ENCODE measurements at regions not wholly inside any gene's neighbourhood (a gene's known extent, or its start where the extent isn't known, plus 50 kb on each side); places are given as distances from the start of the nearest gene placed in this dataset.

- Histone ChIP-seq H3K4me1 (ENCODE audit: insufficient read depth, low read length) (no peaks in the 10 kb centered on the region), H3K27me3 (ENCODE audit: control insufficient read depth in 1 of 2, insufficient read depth in 2 of 2, low read length in 2 of 2) (peaks cover 0 to 2% of the 10 kb centered on the region in 2 experiments), H3K9me3 (ENCODE audit: control insufficient read depth in 1 of 2, insufficient read depth in 1 of 2, low read length in 2 of 2) (peaks cover 0 to 4% of the 10 kb centered on the region in 2 experiments), H3K36me3 (ENCODE audit: insufficient read depth, low read length) (no peaks in the 10 kb centered on the region), H3K27ac (ENCODE audit: low read depth in 1 of 2, low read length in 2 of 2) (no peak overlapping the region), H3K4me3 (ENCODE audit: low read length) (no peak overlapping the region)
- H3K4me1 Mint-ChIP-seq (ENCODE audit: low read depth): no peaks in the 10 kb centered on the region
- H3K4me3 Mint-ChIP-seq: no peak overlapping the region
- H3K36me3 Mint-ChIP-seq (ENCODE audit: low read depth): no peaks in the 10 kb centered on the region
- no peak for TF ChIP-seq CTCF (IDR thresholded peaks at IDR 0.05)
- ATAC-seq (ENCODE audit: poor library complexity): no peak
- POLR2A ChIA-PET: no interaction called here
- intact Hi-C loops (cut with DNase I, micrococcal nuclease): no loop called here
- H3K27ac Mint-ChIP-seq: no peak overlapping the region
- H3K9me3 Mint-ChIP-seq: peaks cover 4% of the 10 kb centered on the region
- CTCF ChIA-PET: no interaction called here
- H3K27me3 Mint-ChIP-seq: peaks cover 9% of the 10 kb centered on the region
- no peak for DNase-seq
These were observed 269.3 kb downstream of the STIM2 start for GRCh38 chr4:27129871-27130366.

- no peak for TF ChIP-seq CTCF (IDR thresholded peaks at IDR 0.05)
- peaks cover 9% of the 10 kb centered on the region for H3K27me3 Mint-ChIP-seq
- H3K4me3 Mint-ChIP-seq: no peak overlapping the region
- peaks cover 0 to 4% of the 10 kb centered on the region in 2 experiments for H3K9me3 ChIP-seq (ENCODE audit: control insufficient read depth in 1 of 2, insufficient read depth in 1 of 2, low read length in 2 of 2)
- H3K4me3 ChIP-seq (ENCODE audit: low read length): no peak overlapping the region
- H3K27me3 ChIP-seq (ENCODE audit: control insufficient read depth in 1 of 2, insufficient read depth in 2 of 2, low read length in 2 of 2): peaks cover 0 to 2% of the 10 kb centered on the region in 2 experiments
- CTCF ChIA-PET: no interaction called here
- H3K27ac Mint-ChIP-seq: no peak overlapping the region
- intact Hi-C loops (cut with DNase I, micrococcal nuclease): no loop called here
- no peaks in the 10 kb centered on the region for H3K4me1 ChIP-seq (ENCODE audit: insufficient read depth, low read length)
- peaks cover 7% of the 10 kb centered on the region for H3K9me3 Mint-ChIP-seq
- no peak overlapping the region for H3K27ac ChIP-seq (ENCODE audit: low read depth in 1 of 2, low read length in 2 of 2)
- ATAC-seq (ENCODE audit: poor library complexity) (no peak), DNase-seq (no peak)
- no peaks in the 10 kb centered on the region for H3K36me3 ChIP-seq (ENCODE audit: insufficient read depth, low read length)
- POLR2A ChIA-PET: no interaction called here
- H3K36me3 Mint-ChIP-seq (ENCODE audit: low read depth): no peaks in the 10 kb centered on the region
- H3K4me1 Mint-ChIP-seq (ENCODE audit: low read depth): no peaks in the 10 kb centered on the region
These were observed 271.9 kb downstream of the STIM2 start for GRCh38 chr4:27132497-27132896.

- H3K27ac ChIP-seq (ENCODE audit: low read depth in 1 of 2, low read length in 2 of 2): no peak overlapping the region
- CTCF ChIA-PET: no interaction called here
- H3K9me3 ChIP-seq (ENCODE audit: control insufficient read depth in 1 of 2, insufficient read depth in 1 of 2, low read length in 2 of 2): no peaks in the 10 kb centered on the region
- H3K4me3 ChIP-seq (ENCODE audit: low read length): no peak overlapping the region
- Mint-ChIP-seq H3K27me3 (no peaks in the 10 kb centered on the region), H3K9me3 (peaks cover 4% of the 10 kb centered on the region), H3K27ac (no peak overlapping the region), H3K36me3 (ENCODE audit: low read depth) (no peaks in the 10 kb centered on the region), H3K4me1 (ENCODE audit: low read depth) (no peaks in the 10 kb centered on the region), H3K4me3 (no peak overlapping the region)
- no peaks in the 10 kb centered on the region for H3K4me1 ChIP-seq (ENCODE audit: insufficient read depth, low read length)
- TF ChIP-seq CTCF (IDR thresholded peaks at IDR 0.05): no peak
- intact Hi-C loops (cut with DNase I, micrococcal nuclease): no loop called here
- POLR2A ChIA-PET: no interaction called here
- no peaks in the 10 kb centered on the region for H3K27me3 ChIP-seq (ENCODE audit: control insufficient read depth in 1 of 2, insufficient read depth in 2 of 2, low read length in 2 of 2)
- H3K36me3 ChIP-seq (ENCODE audit: insufficient read depth, low read length): no peaks in the 10 kb centered on the region
- ATAC-seq (ENCODE audit: poor library complexity): no peak
- DNase-seq: no peak
These were observed 279.8 kb downstream of the STIM2 start for GRCh38 chr4:27140486-27140885.

All from CD4-positive, alpha-beta T cell (primary cell).